Fibroblast of lung (primary cell): ENCODE measurements at regions not wholly inside any gene's neighbourhood (a gene's known extent, or its start where the extent isn't known, plus 50 kb on each side); places are given as distances from the start of the nearest gene placed in this dataset.

ENCODE experiments used
- DNase-seq, 2 donors: peaks; one replicate each; pipeline versions ENCODE4 v3.0.0 to v3.0.0-alpha.2; 2010; ENCODE audit warnings: low read depth in 2 of 2
- H2AFZ ChIP-seq: 2 replicates; pipeline ENCODE4 v1.5.1; 2012; ENCODE audit warnings: low read length, control low read depth, inconsistent platforms
- H3K27ac ChIP-seq: 2 replicates; pipeline ENCODE4 v1.5.1; 2011; ENCODE audit warnings: low read length, control low read depth; ENCODE audit not compliant: insufficient read depth
- H3K27me3 ChIP-seq: 2 replicates; pipeline ENCODE4 v1.5.1; 2011; ENCODE audit warnings: mild to moderate bottlenecking, low read length; ENCODE audit not compliant: control insufficient read depth, insufficient read depth
- H3K36me3 ChIP-seq: 2 replicates; pipeline ENCODE4 v1.5.1; 2011; ENCODE audit warnings: low read length; ENCODE audit not compliant: control insufficient read depth, insufficient read depth
- H3K4me1 ChIP-seq: 2 replicates; pipeline ENCODE4 v1.5.1; 2011; ENCODE audit warnings: low read length; ENCODE audit not compliant: control insufficient read depth, insufficient read depth; ENCODE audit errors: extremely low read depth
- H3K4me2 ChIP-seq: 2 replicates; pipeline ENCODE4 v1.5.1; 2011; ENCODE audit warnings: low read length, control low read depth; ENCODE audit not compliant: insufficient read depth; ENCODE audit errors: extremely low read depth
- H3K4me3 ChIP-seq, 4 experiments: fragments of 200-600 bp in 1 of 4; sonication (generic) in 1 of 4; replicated peaks in 1 of 4; 2 replicates each; pipeline ENCODE4 v1.5.1; 2011 to 2016; ENCODE audit warnings: low read length in 4 of 4, low read depth in 3 of 4, mild to moderate bottlenecking in 3 of 4, control low read depth in 2 of 4, inconsistent platforms in 1 of 4, mixed read lengths in 1 of 4; ENCODE audit not compliant: insufficient read depth in 1 of 4; ENCODE audit errors: control extremely low read depth in 1 of 4
- H3K79me2 ChIP-seq: 2 replicates; pipeline ENCODE4 v1.5.1; 2012; ENCODE audit warnings: mild to moderate bottlenecking, low read length, inconsistent platforms; ENCODE audit not compliant: control insufficient read depth, insufficient read depth
- H3K9ac ChIP-seq: 2 replicates; pipeline ENCODE4 v1.5.1; 2011; ENCODE audit warnings: mild to moderate bottlenecking, low read length, control low read depth; ENCODE audit not compliant: insufficient read depth
- H3K9me3 ChIP-seq: 2 replicates; pipeline ENCODE4 v1.5.1; 2012; ENCODE audit warnings: low read depth, low read length; ENCODE audit not compliant: control insufficient read depth, insufficient read depth
- H4K20me1 ChIP-seq: 2 replicates; pipeline ENCODE4 v1.5.1; 2011; ENCODE audit warnings: low read length; ENCODE audit not compliant: control insufficient read depth, insufficient read depth; ENCODE audit errors: extremely low read depth
- EZH2 ChIP-seq: IDR thresholded peaks from 2 replicates; pipeline ENCODE4 v1.5.1; 2012; ENCODE audit warnings: low read length, control low read depth, mild to moderate bottlenecking; ENCODE audit errors: missing control alignments
- TF ChIP-seq, protein P1 (sequence below), 2 donors: IDR thresholded peaks in 1 of 2; conservative IDR thresholded peaks in 1 of 2; 1 replicate in 1 of 2; 2 replicates in 1 of 2; pipeline ENCODE4 v1.5.1; 2011 to 2012; ENCODE audit warnings: low read length in 2 of 2, control low read depth in 1 of 2, inconsistent platforms in 1 of 2, low read depth in 1 of 2, mild to moderate bottlenecking in 1 of 2

DNA sequence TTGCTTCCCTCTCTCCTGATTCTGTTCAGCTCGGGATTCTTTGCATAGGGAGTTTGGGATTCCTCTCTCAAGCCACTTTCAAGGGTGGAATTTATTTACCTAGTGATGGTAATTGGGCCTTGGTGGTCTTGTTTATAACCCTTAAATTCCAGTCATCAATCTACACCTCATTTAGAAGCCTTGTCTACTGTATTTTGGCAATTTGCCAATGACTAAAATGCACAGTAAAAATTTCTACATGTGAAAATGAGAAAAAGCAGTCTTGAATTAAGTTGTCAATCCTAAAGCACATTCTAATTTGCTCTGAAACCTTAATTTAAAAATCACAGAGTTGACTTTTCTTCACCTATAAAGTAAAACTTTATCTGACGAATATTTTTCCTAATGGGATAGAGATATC is 749.2 kb upstream of the CRIM1 start:
- H3K27ac ChIP-seq = no peak overlapping the region
- no peak overlapping the region for H2AFZ ChIP-seq
- H4K20me1 ChIP-seq = no peaks in the 10 kb centered on the region
- no peak for DNase-seq
- H3K27me3 ChIP-seq = no peaks in the 10 kb centered on the region
- H3K4me1 ChIP-seq = no peaks in the 10 kb centered on the region
- TF ChIP-seq, protein P1, sequence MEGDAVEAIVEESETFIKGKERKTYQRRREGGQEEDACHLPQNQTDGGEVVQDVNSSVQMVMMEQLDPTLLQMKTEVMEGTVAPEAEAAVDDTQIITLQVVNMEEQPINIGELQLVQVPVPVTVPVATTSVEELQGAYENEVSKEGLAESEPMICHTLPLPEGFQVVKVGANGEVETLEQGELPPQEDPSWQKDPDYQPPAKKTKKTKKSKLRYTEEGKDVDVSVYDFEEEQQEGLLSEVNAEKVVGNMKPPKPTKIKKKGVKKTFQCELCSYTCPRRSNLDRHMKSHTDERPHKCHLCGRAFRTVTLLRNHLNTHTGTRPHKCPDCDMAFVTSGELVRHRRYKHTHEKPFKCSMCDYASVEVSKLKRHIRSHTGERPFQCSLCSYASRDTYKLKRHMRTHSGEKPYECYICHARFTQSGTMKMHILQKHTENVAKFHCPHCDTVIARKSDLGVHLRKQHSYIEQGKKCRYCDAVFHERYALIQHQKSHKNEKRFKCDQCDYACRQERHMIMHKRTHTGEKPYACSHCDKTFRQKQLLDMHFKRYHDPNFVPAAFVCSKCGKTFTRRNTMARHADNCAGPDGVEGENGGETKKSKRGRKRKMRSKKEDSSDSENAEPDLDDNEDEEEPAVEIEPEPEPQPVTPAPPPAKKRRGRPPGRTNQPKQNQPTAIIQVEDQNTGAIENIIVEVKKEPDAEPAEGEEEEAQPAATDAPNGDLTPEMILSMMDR (conservative IDR thresholded peaks at IDR 0.05 in 1 of 2, IDR thresholded peaks at IDR 0.05 in 1 of 2; ENCODE audit: low read depth in 1 of 2, low read length in 2 of 2) = no peak
- no peak for TF ChIP-seq EZH2
- no peaks in the 10 kb centered on the region for H3K79me2 ChIP-seq
- H3K4me3 ChIP-seq = no peak overlapping the region
- H3K9ac ChIP-seq = no peak overlapping the region
- H3K36me3 ChIP-seq = no peaks in the 10 kb centered on the region
- H3K4me2 ChIP-seq = no peak overlapping the region
- no peaks in the 10 kb centered on the region for H3K9me3 ChIP-seq

DNA sequence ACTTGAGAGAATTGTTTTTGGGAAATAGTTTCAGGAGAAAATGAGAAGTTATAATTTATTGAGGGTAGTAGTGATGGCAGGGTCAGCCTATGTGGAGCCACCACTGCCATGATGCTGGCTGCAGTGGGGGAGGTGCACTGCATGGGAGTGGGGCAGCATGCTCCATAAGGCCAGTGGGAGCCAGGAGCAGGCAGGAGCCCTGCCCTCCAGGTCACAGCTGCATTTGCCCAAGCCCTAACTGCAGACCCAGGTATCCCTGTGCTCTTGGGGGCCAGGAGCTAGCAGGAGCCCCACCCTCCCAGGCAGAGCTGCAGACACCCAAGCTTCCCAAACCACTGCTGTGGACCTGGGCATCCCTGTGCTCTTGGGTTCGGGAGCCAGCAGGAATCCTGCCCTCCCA is 757.3 kb upstream of the CRIM1 start:
- Histone ChIP-seq H3K79me2 (no peaks in the 10 kb centered on the region), H3K27me3 (no peaks in the 10 kb centered on the region), H3K9me3 (no peaks in the 10 kb centered on the region), H3K27ac (no peak overlapping the region), H3K9ac (no peak overlapping the region), H3K36me3 (no peaks in the 10 kb centered on the region), H2AFZ (no peak overlapping the region), H4K20me1 (no peaks in the 10 kb centered on the region), H3K4me3 (no peak overlapping the region), H3K4me2 (no peak overlapping the region), H3K4me1 (no peaks in the 10 kb centered on the region)
- DNase-seq = no peak
- TF ChIP-seq, protein P1 (conservative IDR thresholded peaks at IDR 0.05 in 1 of 2, IDR thresholded peaks at IDR 0.05 in 1 of 2; ENCODE audit: low read depth in 1 of 2, low read length in 2 of 2) = no peak
- TF ChIP-seq EZH2 = no peak

DNA sequence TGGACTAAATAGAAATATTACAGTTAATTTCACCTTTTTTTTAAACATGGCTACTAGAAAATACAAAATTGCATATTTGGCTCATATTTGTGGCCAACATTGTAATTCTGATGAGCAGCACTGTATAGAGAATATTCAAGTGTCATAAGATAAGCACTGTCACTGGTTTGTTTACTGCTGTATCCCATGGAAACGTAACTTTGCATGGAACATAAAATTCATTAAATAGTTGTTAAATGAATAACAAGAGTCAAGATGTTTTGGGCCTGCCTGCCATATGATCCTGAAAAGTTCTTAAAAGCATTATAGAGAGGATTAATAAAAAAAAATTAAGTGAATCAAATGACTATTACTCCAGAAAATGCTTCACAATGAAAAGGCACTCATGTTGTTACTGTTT is 763.7 kb upstream of the CRIM1 start:
- TF ChIP-seq EZH2 = no peak
- TF ChIP-seq, protein P1 (conservative IDR thresholded peaks at IDR 0.05 in 1 of 2, IDR thresholded peaks at IDR 0.05 in 1 of 2; ENCODE audit: low read depth in 1 of 2, low read length in 2 of 2) = no peak

More for the DNA sequence above, 763.7 kb upstream of the CRIM1 start:
- no peaks in the 10 kb centered on the region for H3K4me1 ChIP-seq
- no peak overlapping the region for H3K4me3 ChIP-seq
- H3K4me2 ChIP-seq = no peak overlapping the region
- H3K9me3 ChIP-seq = no peaks in the 10 kb centered on the region
- H2AFZ ChIP-seq = no peak overlapping the region
- no peaks in the 10 kb centered on the region for H3K36me3 ChIP-seq
- no peak overlapping the region for H3K9ac ChIP-seq
- H3K79me2 ChIP-seq = no peaks in the 10 kb centered on the region
- DNase-seq = peak in 1 of 2 donors; percentile 2
- H3K27ac ChIP-seq = no peak overlapping the region
- no peaks in the 10 kb centered on the region for H4K20me1 ChIP-seq
- no peaks in the 10 kb centered on the region for H3K27me3 ChIP-seq
